Stimulated activated CD4-positive, alpha-beta T cell treated with anti-CD3 and anti-CD28 coated beads, Interleukin-1b, Interleukin-23, amount 100 ng/mL, for 1 hour (primary cell): ENCODE measurements at regions not wholly inside any gene's neighbourhood (a gene's known extent, or its start where the extent isn't known, plus 50 kb on each side); places are given as distances from the start of the nearest gene placed in this dataset.

ENCODE experiments used
- DNase-seq, 2 donors: peaks; one replicate each; pipeline ENCODE4 v3.0.0-alpha.2; 2020; ENCODE audit warnings: low read depth in 2 of 2

- DNase-seq, result no peak
Measured at GRCh38 chr4:152022543-152022942, 261.7 kb upstream of the GATB start.

GRCh38 chr4:152021788-152022438 is 261.1 kb upstream of the GATB start:
- no peak for DNase-seq

GRCh38 chr4:152020073-152020472 is 259.3 kb upstream of the GATB start:
- no peak for DNase-seq

- DNase-seq, result no peak
Measured at GRCh38 chr4:152016303-152016620, 255.5 kb upstream of the GATB start.

GRCh38 chr4:152015597-152016302 is 254.9 kb upstream of the GATB start:
- no peak for DNase-seq

GRCh38 chr4:152014280-152014679 is 253.5 kb upstream of the GATB start:
- DNase-seq, result peak in 1 of 2 donors; percentile 19

GRCh38 chr4:152011469-152011868 is 250.7 kb upstream of the GATB start:
- DNase-seq, result no peak

GRCh38 chr4:152010710-152011079 is 249.9 kb upstream of the GATB start:
- no peak for DNase-seq

- DNase-seq, result no peak
Measured at GRCh38 chr4:152009983-152010709, 249.3 kb upstream of the GATB start.

- DNase-seq, result no peak
Measured at GRCh38 chr4:152009031-152009670, 248.3 kb upstream of the GATB start.

- no peak for DNase-seq
Measured at GRCh38 chr4:152007111-152007510, 246.3 kb upstream of the GATB start.

- no peak for DNase-seq
Measured at GRCh38 chr4:152004801-152005200, 244.0 kb upstream of the GATB start.

GRCh38 chr4:152000518-152000917 is 239.7 kb upstream of the GATB start:
- DNase-seq, result no peak

- no peak for DNase-seq
Measured at GRCh38 chr4:151998723-151999122, 237.9 kb upstream of the GATB start.

- DNase-seq, result no peak
Measured at GRCh38 chr4:151997461-151997860, 236.7 kb upstream of the GATB start.

- no peak for DNase-seq
Measured at GRCh38 chr4:151994429-151994828, 233.6 kb upstream of the GATB start.

GRCh38 chr4:151993521-151993920 is 232.7 kb upstream of the GATB start:
- no peak for DNase-seq

GRCh38 chr4:151992332-151993154 is 231.7 kb upstream of the GATB start:
- no peak for DNase-seq

- DNase-seq, result no peak
Measured at GRCh38 chr4:151991884-151992167, 231.0 kb upstream of the GATB start.

- no peak for DNase-seq
Measured at GRCh38 chr4:151991001-151991883, 230.4 kb upstream of the GATB start.

GRCh38 chr4:151990201-151990600 is 229.4 kb upstream of the GATB start:
- no peak for DNase-seq
